SK-N-SH (cell line): ENCODE measurements at regions not wholly inside any gene's neighbourhood (a gene's known extent, or its start where the extent isn't known, plus 50 kb on each side); places are given as distances from the start of the nearest gene placed in this dataset.

ENCODE experiments used
- CTCF ChIP-seq: fragments of 200-600 bp; sonication (generic); IDR thresholded peaks from 2 replicates; pipeline ENCODE4 v1.6.1; 2017; ENCODE audit warnings: antibody characterized with exemption, mild to moderate bottlenecking, moderate library complexity
- SMC3 ChIP-seq: IDR thresholded peaks from 2 replicates; pipeline ENCODE4 v1.6.1; 2012; ENCODE audit warnings: low read depth, low read length, improper control_type of control experiment

GRCh38 chr5:18236386-18236785 lies 602.1 kb downstream of the TAF11L14 start:
- TF ChIP-seq CTCF (no peak), SMC3 (no peak)
